Mesendoderm (in vitro differentiated cells): ENCODE measurements at regions not wholly inside any gene's neighbourhood (a gene's known extent, or its start where the extent isn't known, plus 50 kb on each side); places are given as distances from the start of the nearest gene placed in this dataset.

Experiments
- DNase-seq: peaks from one replicate; pipeline ENCODE4 v3.0.0; 2013
- H2AK5ac ChIP-seq: 2 replicates; pipeline ENCODE4 v1.6.1; 2013; ENCODE audit warnings: low read length, inconsistent platforms
- H2BK120ac ChIP-seq: 2 replicates; pipeline ENCODE4 v1.6.1; 2013; ENCODE audit warnings: low read depth, mild to moderate bottlenecking, low read length, moderate library complexity, mixed read lengths
- H2BK15ac ChIP-seq: replicated peaks from 2 replicates; pipeline ENCODE4 v1.6.1; 2013; ENCODE audit warnings: low read depth, mild to moderate bottlenecking, moderate library complexity
- H2BK5ac ChIP-seq: 2 replicates; pipeline ENCODE4 v1.6.1; 2013; ENCODE audit warnings: low read length, inconsistent platforms
- H3K18ac ChIP-seq: 2 replicates; pipeline ENCODE4 v1.6.1; 2013; ENCODE audit warnings: mild to moderate bottlenecking, low read length, mixed read lengths
- H3K23ac ChIP-seq: one replicate; pipeline ENCODE4 v1.6.1; 2013; ENCODE audit warnings: low read length
- H3K27ac ChIP-seq: 2 replicates; pipeline ENCODE4 v1.5.1; 2013; ENCODE audit warnings: low read depth, mild to moderate bottlenecking, inconsistent platforms, low read length, moderate library complexity
- H3K27me3 ChIP-seq: 2 replicates; pipeline ENCODE4 v1.6.1; 2013; ENCODE audit warnings: low read length, control low read depth, mild to moderate bottlenecking, inconsistent platforms; ENCODE audit not compliant: insufficient read depth, poor library complexity
- H3K36me3 ChIP-seq: 2 replicates; pipeline ENCODE4 v1.6.1; 2013; ENCODE audit warnings: low read length, inconsistent platforms; ENCODE audit not compliant: control insufficient read depth, insufficient read depth
- H3K4ac ChIP-seq: one replicate; pipeline ENCODE4 v1.6.1; 2013; ENCODE audit warnings: low read depth, mild to moderate bottlenecking, low read length, moderate library complexity
- H3K4me1 ChIP-seq: 2 replicates; pipeline ENCODE4 v1.6.1; 2013; ENCODE audit warnings: low read depth, low read length, inconsistent platforms; ENCODE audit not compliant: control insufficient read depth
- H3K4me2 ChIP-seq: 2 replicates; pipeline ENCODE4 v1.6.1; 2013; ENCODE audit warnings: low read length
- H3K4me3 ChIP-seq: 2 replicates; pipeline ENCODE4 v1.5.1; 2013; ENCODE audit warnings: mild to moderate bottlenecking, low read length
- H3K56ac ChIP-seq: one replicate; pipeline ENCODE4 v1.6.1; 2013; ENCODE audit warnings: low read length
- H3K79me1 ChIP-seq: 2 replicates; pipeline ENCODE4 v1.6.1; 2013; ENCODE audit warnings: low read length, inconsistent platforms
- H3K79me2 ChIP-seq: 2 replicates; pipeline ENCODE4 v1.6.1; 2013; ENCODE audit warnings: mild to moderate bottlenecking, low read length; ENCODE audit not compliant: control insufficient read depth, insufficient read depth
- H3K9ac ChIP-seq: 2 replicates; pipeline ENCODE4 v1.6.1; 2013; ENCODE audit warnings: low read length, inconsistent platforms
- H4K5ac ChIP-seq: one replicate; pipeline ENCODE4 v1.6.1; 2013; ENCODE audit warnings: low read length
- H4K8ac ChIP-seq: one replicate; pipeline ENCODE4 v1.6.1; 2013; ENCODE audit warnings: low read depth, mild to moderate bottlenecking, control low read depth, low read length, moderate library complexity
- WGBS: extraction: QIAGEN DNeasy Blood & Tissue Kit; methylation state at CpG from one replicate; pipeline ENCODE4 v1.1.7; 2013; ENCODE audit warnings: low lambda C conversion rate, missing lambda C conversion rate; ENCODE audit not compliant: insufficient coverage; ENCODE audit errors: extremely low coverage; 5-methylcytosine and 5-hydroxymethylcytosine counted together

DNA sequence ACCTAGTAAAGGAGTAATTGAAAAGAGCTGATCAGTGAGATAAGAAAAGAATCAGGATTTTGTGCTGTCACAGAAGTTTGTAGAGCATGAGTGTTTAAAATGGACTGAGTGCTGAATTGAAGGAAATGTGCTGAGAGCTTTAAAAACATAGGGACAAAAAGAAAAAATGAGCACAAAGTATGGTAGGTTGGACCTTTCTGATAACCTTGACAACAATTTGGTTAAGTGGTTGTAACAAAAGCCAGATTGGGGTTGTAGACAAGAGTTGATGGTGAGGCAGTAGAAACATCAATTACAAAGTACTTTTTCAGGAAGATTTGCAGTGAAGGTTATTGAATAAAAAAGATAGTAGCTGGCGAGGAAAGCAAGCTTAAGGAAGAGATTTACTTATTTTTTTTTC is 674.7 kb upstream of the KIF2B start:
- H3K27me3 ChIP-seq: no peaks in the 10 kb centered on the region
- H3K18ac ChIP-seq: no peak overlapping the region
- H2BK5ac ChIP-seq: no peak overlapping the region
- no peak overlapping the region for H3K4me3 ChIP-seq
- H4K5ac ChIP-seq: no peak overlapping the region
- H2BK120ac ChIP-seq: no peak overlapping the region
- H3K4ac ChIP-seq: no peak overlapping the region
- DNase-seq: no peak
- H3K4me1 ChIP-seq: no peaks in the 10 kb centered on the region
- no peak overlapping the region for H3K4me2 ChIP-seq
- H3K27ac ChIP-seq: no peak overlapping the region
- no peak overlapping the region for H4K8ac ChIP-seq
- no peaks in the 10 kb centered on the region for H3K36me3 ChIP-seq
- H3K56ac ChIP-seq: no peak overlapping the region
- WGBS: no CpG with 5 or more reads among the region's 1 CpG
- no peak overlapping the region for H2BK15ac ChIP-seq
- no peak overlapping the region for H3K23ac ChIP-seq
- no peak overlapping the region for H2AK5ac ChIP-seq
- no peak overlapping the region for H3K9ac ChIP-seq
- no peaks in the 10 kb centered on the region for H3K79me1 ChIP-seq
- no peaks in the 10 kb centered on the region for H3K79me2 ChIP-seq

DNA sequence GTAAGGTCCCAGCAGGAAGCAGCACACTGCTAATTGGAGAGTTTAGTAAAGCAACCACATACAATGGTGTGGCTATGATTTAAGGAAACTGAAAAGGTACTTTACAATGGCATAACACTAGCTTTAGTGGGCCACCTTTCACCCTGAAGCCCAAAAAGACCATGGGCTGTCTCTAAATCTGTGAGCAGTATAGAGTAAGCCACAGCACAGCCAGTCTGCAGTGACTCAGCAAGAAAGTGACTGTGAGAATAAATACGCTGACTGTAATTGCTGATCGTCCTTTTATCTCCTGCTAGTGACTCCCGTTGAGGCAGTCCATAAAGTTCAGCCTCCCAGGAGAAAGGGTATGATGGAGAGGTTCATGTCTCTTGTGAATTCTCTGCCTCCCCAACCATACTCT is 679.8 kb upstream of the KIF2B start:
- H3K4ac ChIP-seq: no peak overlapping the region
- DNase-seq: peak; percentile 84
- H2BK120ac ChIP-seq: no peak overlapping the region
- no peak overlapping the region for H2BK15ac ChIP-seq
- no peaks in the 10 kb centered on the region for H3K79me2 ChIP-seq
- no peak overlapping the region for H4K5ac ChIP-seq
- peak overlapping the region; percentile 70 for H3K18ac ChIP-seq
- no peak overlapping the region for H2AK5ac ChIP-seq
- H4K8ac ChIP-seq: peak overlapping the region; percentile 76
- peak overlapping the region; percentile 15 for H3K27ac ChIP-seq
- peak overlapping the region; percentile 40 for H3K56ac ChIP-seq
- no peak overlapping the region for H3K4me2 ChIP-seq
- no peak overlapping the region for H3K4me3 ChIP-seq
- H3K79me1 ChIP-seq: no peaks in the 10 kb centered on the region
- no CpG with 5 or more reads among the region's 3 CpGs for WGBS
- no peaks in the 10 kb centered on the region for H3K27me3 ChIP-seq
- no peak overlapping the region for H3K23ac ChIP-seq
- no peak overlapping the region for H3K9ac ChIP-seq
- H2BK5ac ChIP-seq: no peak overlapping the region
- H3K36me3 ChIP-seq: no peaks in the 10 kb centered on the region
- H3K4me1 ChIP-seq: peaks cover 3% of the 10 kb centered on the region

DNA sequence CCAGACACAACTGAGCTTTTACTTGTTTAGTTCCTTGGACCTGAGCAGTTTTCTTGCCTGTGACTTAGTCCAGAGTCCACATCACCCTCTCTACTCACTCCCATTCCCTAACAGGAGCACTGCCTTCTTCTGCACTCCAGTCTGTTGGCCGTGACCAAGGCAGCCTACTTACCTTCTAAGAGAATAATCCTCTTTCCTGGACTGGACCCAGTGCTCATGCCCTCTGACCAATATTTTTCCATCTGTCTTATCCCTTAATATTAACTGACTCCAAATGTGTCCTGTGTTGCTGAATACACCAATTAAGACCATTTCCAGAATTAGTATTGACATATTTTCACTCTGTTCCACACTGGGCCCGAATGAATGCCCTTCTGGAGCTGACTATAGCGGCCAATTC is 681.0 kb upstream of the KIF2B start:
- H2BK15ac ChIP-seq: no peak overlapping the region
- H2BK5ac ChIP-seq: no peak overlapping the region
- no peak overlapping the region for H3K4me2 ChIP-seq
- WGBS: no CpG with 5 or more reads among the region's 3 CpGs
- no peak overlapping the region for H4K5ac ChIP-seq
- no peak overlapping the region for H3K4ac ChIP-seq
- H3K18ac ChIP-seq: no peak overlapping the region
- no peak overlapping the region for H3K27ac ChIP-seq
- H3K23ac ChIP-seq: no peak overlapping the region
- H3K4me3 ChIP-seq: no peak overlapping the region
- H3K79me2 ChIP-seq: no peaks in the 10 kb centered on the region
- no peak overlapping the region for H2AK5ac ChIP-seq
- H3K27me3 ChIP-seq: no peaks in the 10 kb centered on the region
- no peaks in the 10 kb centered on the region for H3K79me1 ChIP-seq
- H3K56ac ChIP-seq: no peak overlapping the region
- H3K9ac ChIP-seq: no peak overlapping the region
- no peak overlapping the region for H4K8ac ChIP-seq
- H3K4me1 ChIP-seq: peaks cover 3% of the 10 kb centered on the region
- H3K36me3 ChIP-seq: no peaks in the 10 kb centered on the region
- no peak overlapping the region for H2BK120ac ChIP-seq
- DNase-seq: no peak

DNA sequence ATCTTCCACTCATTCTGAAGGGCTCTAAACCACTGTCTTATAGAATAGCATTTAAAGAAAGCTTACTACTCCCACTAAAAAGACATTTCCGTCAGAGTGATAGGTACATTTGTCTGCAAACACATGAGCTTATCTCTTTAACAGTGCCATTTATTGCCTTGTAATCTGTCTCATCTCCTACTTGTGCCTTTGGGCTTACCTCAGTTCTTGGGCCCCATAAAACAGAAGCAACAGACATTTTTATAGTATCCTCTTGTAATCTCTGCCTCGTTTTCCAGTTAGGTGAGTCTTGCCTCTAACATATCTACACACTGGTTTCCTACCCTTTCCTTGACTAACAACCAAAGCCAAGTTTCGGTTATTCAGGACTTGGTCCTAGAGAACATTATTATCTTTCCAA is 681.4 kb upstream of the KIF2B start:
- Histone ChIP-seq H3K27ac (no peak overlapping the region), H4K5ac (no peak overlapping the region), H3K4me1 (peaks cover 3% of the 10 kb centered on the region), H3K18ac (no peak overlapping the region), H3K27me3 (no peaks in the 10 kb centered on the region), H2AK5ac (no peak overlapping the region), H2BK15ac (no peak overlapping the region), H3K4me3 (no peak overlapping the region), H2BK5ac (no peak overlapping the region), H4K8ac (no peak overlapping the region), H3K79me1 (no peaks in the 10 kb centered on the region), H3K36me3 (no peaks in the 10 kb centered on the region), H3K79me2 (no peaks in the 10 kb centered on the region), H3K9ac (no peak overlapping the region), H3K4me2 (no peak overlapping the region), H3K4ac (no peak overlapping the region), H3K23ac (no peak overlapping the region), H2BK120ac (no peak overlapping the region), H3K56ac (no peak overlapping the region)
- no CpG with 5 or more reads among the region's 3 CpGs for WGBS
- DNase-seq: no peak

DNA sequence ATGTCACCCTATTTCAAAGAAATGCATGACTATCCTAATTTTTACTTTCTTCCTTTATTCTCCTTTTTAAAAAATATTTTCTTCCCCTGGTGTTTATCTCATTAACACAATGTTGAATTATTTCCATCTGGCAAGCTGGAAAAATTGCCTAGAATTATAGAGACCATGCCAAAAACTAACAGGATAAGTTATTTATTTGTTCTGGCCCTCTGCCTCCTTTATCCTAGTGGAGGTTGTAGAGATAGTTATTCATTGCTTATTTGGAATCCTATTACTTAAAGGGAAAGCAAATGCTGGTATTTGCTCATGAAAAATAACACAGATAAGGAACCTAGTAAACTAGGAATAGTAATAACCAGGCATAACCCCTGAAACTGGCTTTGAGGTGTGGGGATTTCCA is 684.9 kb upstream of the KIF2B start:
- no peak overlapping the region for H3K4me2 ChIP-seq
- no peak overlapping the region for H3K23ac ChIP-seq
- H3K18ac ChIP-seq: no peak overlapping the region
- H4K8ac ChIP-seq: no peak overlapping the region
- no peaks in the 10 kb centered on the region for H3K79me2 ChIP-seq
- no peak overlapping the region for H3K56ac ChIP-seq
- no peaks in the 10 kb centered on the region for H3K27me3 ChIP-seq
- DNase-seq: no peak
- H3K4ac ChIP-seq: no peak overlapping the region
- no peak overlapping the region for H3K4me3 ChIP-seq
- H4K5ac ChIP-seq: no peak overlapping the region
- H2BK120ac ChIP-seq: no peak overlapping the region
- H2BK5ac ChIP-seq: no peak overlapping the region
- no peak overlapping the region for H2AK5ac ChIP-seq
- H3K79me1 ChIP-seq: no peaks in the 10 kb centered on the region
- H3K27ac ChIP-seq: no peak overlapping the region
- H3K4me1 ChIP-seq: peaks cover 3% of the 10 kb centered on the region
- H2BK15ac ChIP-seq: no peak overlapping the region
- H3K36me3 ChIP-seq: no peaks in the 10 kb centered on the region
- H3K9ac ChIP-seq: no peak overlapping the region

DNA sequence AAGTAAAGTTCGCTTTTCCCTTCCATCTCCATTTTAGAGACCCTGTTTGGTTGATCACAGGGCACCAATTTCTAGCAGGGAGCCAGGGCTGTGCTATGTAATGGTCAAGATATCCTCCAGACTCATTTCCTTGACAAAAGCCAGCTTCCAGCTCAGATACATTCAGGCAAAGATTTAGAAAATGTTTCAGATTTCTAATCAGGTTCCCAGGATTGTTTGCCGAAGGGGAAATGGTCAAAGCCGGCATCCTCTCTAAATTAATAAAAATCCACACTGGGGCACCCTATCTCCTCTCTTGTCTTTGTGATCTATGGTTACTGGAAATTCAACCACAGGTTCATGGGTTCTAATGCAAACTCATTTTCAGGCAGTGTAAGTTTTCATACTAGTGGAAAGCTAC is 686.8 kb upstream of the KIF2B start:
- no peaks in the 10 kb centered on the region for H3K36me3 ChIP-seq
- H3K27me3 ChIP-seq: no peaks in the 10 kb centered on the region
- H3K4ac ChIP-seq: no peak overlapping the region
- H3K27ac ChIP-seq: no peak overlapping the region
- no peak overlapping the region for H3K4me2 ChIP-seq
- H4K5ac ChIP-seq: no peak overlapping the region
- DNase-seq: no peak
- H2BK120ac ChIP-seq: peak overlapping the region; percentile 9
- no peak overlapping the region for H3K9ac ChIP-seq
- no peaks in the 10 kb centered on the region for H3K79me2 ChIP-seq
- no peak overlapping the region for H3K56ac ChIP-seq
- no peaks in the 10 kb centered on the region for H3K79me1 ChIP-seq
- WGBS: no CpG with 5 or more reads among the region's 3 CpGs
- no peak overlapping the region for H3K4me3 ChIP-seq
- no peak overlapping the region for H3K18ac ChIP-seq
- no peak overlapping the region for H3K23ac ChIP-seq
- H2BK15ac ChIP-seq: no peak overlapping the region
- no peak overlapping the region for H2BK5ac ChIP-seq
- no peak overlapping the region for H2AK5ac ChIP-seq
- H4K8ac ChIP-seq: no peak overlapping the region
- no peaks in the 10 kb centered on the region for H3K4me1 ChIP-seq
